ENCODE measurements at regions not wholly inside any gene's neighbourhood (a gene's known extent, or its start where the extent isn't known, plus 50 kb on each side); places are given as distances from the start of the nearest gene placed in this dataset.

DNA sequence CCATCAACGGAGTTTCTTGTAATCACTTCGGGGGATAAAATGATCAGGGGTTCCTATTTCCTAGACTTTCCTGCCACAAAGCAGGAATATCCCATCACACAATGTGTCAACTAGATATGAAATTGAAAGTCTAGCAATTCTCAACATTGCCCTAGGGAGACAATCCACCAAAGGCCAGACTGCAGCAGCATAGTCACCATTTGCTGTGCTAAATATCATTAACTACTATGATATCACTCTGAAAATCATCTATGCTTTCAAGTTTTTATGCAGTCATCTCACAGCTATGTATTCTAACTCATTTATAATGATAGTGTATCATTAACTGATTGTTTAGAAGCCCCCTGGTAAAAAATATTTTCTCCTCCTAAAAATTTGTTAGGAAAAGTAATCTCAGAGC, 342.6 kb upstream of the CDH6 start:
- DNase-seq (ENCODE audit: low spot score), result no peak
- no peak for TF ChIP-seq CTCF (IDR thresholded peaks at IDR 0.05; ENCODE audit: extremely low read depth, insufficient read depth, missing control alignments)
- in situ Hi-C loops (cut with MboI; ENCODE audit: low pct_unique_long_range_greater_than_20kb, low sequenced_read_pairs, unreplicated experiment), result no loop called here

GRCh38 chr5:30849931-30850710, 343.4 kb upstream of the CDH6 start:
- TF ChIP-seq CTCF (IDR thresholded peaks at IDR 0.05; ENCODE audit: extremely low read depth, insufficient read depth, missing control alignments), result no peak
- DNase-seq (ENCODE audit: low spot score), result no peak
- in situ Hi-C loops (cut with MboI; ENCODE audit: low pct_unique_long_range_greater_than_20kb, low sequenced_read_pairs, unreplicated experiment), result no loop called here

- TF ChIP-seq CTCF (IDR thresholded peaks at IDR 0.05; ENCODE audit: extremely low read depth, insufficient read depth, missing control alignments), result no peak
- in situ Hi-C loops (cut with MboI; ENCODE audit: low pct_unique_long_range_greater_than_20kb, low sequenced_read_pairs, unreplicated experiment), result no loop called here
- no peak for DNase-seq (ENCODE audit: low spot score)
Observed at GRCh38 chr5:30846171-30846570, 347.3 kb upstream of the CDH6 start.

DNA sequence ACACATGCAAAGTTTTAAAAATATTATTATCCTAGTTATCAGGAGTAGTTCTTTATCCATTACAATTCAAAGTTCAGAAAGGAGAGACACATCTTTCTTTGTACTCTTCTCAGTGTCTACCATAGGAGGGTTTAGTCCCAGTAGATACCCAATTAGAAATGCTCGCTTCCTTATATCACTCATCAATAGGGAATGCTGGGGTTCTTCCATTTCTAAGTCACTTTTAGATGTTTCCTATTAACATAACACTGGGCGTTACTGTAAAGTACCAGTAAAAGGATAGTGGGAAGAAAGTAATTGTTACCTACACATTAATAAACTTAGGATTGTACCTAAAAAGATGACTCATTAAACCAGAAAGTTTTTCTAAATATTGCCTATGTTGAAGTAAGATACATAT, 348.3 kb upstream of the CDH6 start:
- no peak for DNase-seq (ENCODE audit: low spot score)
- in situ Hi-C loops (cut with MboI; ENCODE audit: low pct_unique_long_range_greater_than_20kb, low sequenced_read_pairs, unreplicated experiment), result no loop called here
- TF ChIP-seq CTCF (IDR thresholded peaks at IDR 0.05; ENCODE audit: extremely low read depth, insufficient read depth, missing control alignments), result no peak

GRCh38 chr5:30843541-30843940, 349.9 kb upstream of the CDH6 start:
- in situ Hi-C loops (cut with MboI; ENCODE audit: low pct_unique_long_range_greater_than_20kb, low sequenced_read_pairs, unreplicated experiment), result no loop called here
- DNase-seq (ENCODE audit: low spot score), result no peak
- no peak for TF ChIP-seq CTCF (IDR thresholded peaks at IDR 0.05; ENCODE audit: extremely low read depth, insufficient read depth, missing control alignments)

DNA sequence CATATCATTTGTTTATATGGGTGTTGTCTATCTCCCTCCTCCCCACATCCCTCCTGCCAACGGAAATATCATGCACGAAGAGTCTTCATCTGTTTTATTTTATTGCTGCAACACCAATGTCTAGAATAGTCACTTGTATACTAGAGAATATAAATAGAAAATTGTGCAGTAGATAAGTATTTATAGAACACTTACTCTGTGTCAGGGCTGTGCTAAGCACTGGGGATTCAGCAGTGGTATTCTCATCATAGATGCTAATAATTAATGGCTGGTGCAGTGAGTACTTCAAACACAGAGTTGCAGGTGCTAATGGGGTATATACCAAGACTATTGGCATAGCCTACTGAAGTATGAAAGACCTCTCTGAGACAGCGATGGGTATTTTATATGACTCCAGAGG, 353.5 kb upstream of the CDH6 start:
- TF ChIP-seq CTCF (IDR thresholded peaks at IDR 0.05; ENCODE audit: extremely low read depth, insufficient read depth, missing control alignments), result no peak
- in situ Hi-C loops (cut with MboI; ENCODE audit: low pct_unique_long_range_greater_than_20kb, low sequenced_read_pairs, unreplicated experiment), result no loop called here
- DNase-seq (ENCODE audit: low spot score), result no peak
